ENCODE measurements at regions not wholly inside any gene's neighbourhood (a gene's known extent, or its start where the extent isn't known, plus 50 kb on each side); places are given as distances from the start of the nearest gene placed in this dataset.

DNA sequence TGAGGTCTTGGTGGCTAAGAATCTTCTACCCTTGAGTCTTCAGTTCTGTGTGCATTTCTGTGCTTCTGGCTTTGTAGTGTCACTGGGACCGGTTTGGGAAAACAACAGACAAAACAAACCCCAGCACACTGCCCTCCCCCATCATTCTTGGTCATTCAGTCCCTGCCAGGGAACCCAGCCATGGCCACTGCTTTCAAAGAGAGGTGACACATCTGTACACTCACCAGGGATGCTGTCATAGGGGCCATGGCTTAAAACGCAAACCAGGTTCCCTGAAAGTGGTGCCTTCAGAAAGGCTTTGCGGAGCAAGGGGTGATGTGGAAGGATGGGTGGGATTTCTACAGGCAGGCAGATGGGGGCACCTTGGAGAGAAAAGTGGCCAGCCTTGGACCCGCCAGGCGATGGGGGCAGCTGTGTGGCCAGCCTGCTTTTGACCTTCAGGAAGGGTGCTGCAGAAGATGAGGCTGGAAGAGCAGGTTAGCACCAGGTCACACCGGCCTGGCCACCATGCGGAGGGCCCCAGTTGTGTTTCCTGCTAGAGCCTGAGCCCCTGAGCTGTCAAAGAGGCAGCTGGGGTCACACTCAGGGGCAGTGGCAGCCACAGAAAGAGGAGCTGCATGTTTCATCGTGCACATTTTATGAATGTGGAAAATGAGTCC lies 101.3 kb downstream of the INHBB start:
- DNase-seq: no peak
- Mint-ChIP-seq H3K27me3 (ENCODE audit: low read depth, poor library complexity) (peaks cover 87% of the 10 kb centered on the region), H3K27ac (no peak overlapping the region), H3K4me3 (no peak overlapping the region), H3K9me3 (no peaks in the 10 kb centered on the region), H3K4me1 (peaks cover 16% of the 10 kb centered on the region), H3K36me3 (ENCODE audit: low read depth) (no peaks in the 10 kb centered on the region)
- TF ChIP-seq, protein P1, sequence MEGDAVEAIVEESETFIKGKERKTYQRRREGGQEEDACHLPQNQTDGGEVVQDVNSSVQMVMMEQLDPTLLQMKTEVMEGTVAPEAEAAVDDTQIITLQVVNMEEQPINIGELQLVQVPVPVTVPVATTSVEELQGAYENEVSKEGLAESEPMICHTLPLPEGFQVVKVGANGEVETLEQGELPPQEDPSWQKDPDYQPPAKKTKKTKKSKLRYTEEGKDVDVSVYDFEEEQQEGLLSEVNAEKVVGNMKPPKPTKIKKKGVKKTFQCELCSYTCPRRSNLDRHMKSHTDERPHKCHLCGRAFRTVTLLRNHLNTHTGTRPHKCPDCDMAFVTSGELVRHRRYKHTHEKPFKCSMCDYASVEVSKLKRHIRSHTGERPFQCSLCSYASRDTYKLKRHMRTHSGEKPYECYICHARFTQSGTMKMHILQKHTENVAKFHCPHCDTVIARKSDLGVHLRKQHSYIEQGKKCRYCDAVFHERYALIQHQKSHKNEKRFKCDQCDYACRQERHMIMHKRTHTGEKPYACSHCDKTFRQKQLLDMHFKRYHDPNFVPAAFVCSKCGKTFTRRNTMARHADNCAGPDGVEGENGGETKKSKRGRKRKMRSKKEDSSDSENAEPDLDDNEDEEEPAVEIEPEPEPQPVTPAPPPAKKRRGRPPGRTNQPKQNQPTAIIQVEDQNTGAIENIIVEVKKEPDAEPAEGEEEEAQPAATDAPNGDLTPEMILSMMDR (IDR thresholded peaks at IDR 0.05): no peak

DNA sequence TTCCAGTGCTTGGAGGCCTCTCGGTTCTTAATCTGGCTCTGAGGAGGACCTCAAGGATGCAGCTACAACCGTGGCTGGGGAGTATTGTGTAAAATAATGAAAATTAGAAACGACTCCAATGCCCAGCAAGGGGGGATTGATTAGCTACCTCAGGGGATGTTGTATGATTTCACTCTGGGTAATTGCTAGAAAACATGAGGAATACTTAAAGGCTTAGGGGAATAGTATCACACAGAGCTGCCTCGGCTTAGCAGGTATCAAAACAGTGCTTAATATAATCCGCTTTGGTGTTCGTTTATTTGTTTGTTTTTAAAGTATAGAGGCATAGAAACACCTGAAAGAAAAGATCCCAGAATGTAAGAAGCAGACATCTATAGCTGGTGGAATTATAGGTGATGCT lies 102.5 kb downstream of the INHBB start:
- Mint-ChIP-seq H3K36me3 (ENCODE audit: low read depth) (no peaks in the 10 kb centered on the region), H3K27ac (no peak overlapping the region), H3K4me3 (no peak overlapping the region), H3K4me1 (peaks cover 11% of the 10 kb centered on the region), H3K9me3 (no peaks in the 10 kb centered on the region), H3K27me3 (ENCODE audit: low read depth, poor library complexity) (peaks cover 80% of the 10 kb centered on the region)
- TF ChIP-seq, protein P1 (IDR thresholded peaks at IDR 0.05): no peak
- no peak for DNase-seq

DNA sequence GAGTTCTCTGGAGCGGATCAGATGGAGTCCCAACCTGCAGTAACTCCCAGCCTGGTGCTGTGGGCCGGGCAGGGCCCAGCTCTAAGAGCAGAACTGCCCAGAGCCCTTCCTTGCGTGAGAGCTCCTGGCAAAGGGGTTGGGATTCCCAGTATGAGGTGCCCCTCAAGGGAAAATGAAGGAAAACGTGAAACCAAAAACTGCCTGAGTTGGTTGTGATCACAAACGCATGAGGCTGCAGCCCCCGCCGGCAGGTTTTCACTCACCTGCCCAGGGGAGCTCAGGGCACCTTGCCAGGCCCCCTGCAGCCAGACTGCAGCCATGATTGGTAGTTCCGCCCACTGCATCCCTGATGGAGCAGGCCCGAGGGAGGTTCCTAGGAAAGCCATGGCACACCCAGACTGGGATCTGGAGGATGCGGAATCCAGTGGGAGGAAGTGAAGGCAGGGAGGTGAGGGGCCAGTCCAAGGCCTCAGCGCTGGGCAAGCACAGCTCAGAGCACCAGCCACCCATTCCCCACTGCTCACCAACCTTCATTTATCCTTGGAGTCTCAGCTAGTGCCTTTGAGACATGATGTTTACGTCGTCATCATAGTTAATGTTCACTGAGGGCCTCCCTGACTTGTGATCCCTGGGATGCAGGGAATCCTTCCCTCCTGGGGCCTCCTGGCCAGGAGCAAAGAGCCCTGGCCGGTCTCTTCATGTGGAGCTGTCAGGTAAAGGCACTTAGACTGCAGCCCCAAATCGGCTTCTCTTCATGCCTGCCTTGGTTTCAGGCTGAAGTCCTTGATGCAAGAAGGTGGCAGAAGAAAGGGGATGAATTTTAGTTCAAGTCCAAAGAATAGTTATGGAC lies 103.2 kb downstream of the INHBB start:
- Mint-ChIP-seq H3K27me3 (ENCODE audit: low read depth, poor library complexity) (peaks cover 77% of the 10 kb centered on the region), H3K4me3 (no peak overlapping the region)
- TF ChIP-seq, protein P1 (IDR thresholded peaks at IDR 0.05): no peak

DNA sequence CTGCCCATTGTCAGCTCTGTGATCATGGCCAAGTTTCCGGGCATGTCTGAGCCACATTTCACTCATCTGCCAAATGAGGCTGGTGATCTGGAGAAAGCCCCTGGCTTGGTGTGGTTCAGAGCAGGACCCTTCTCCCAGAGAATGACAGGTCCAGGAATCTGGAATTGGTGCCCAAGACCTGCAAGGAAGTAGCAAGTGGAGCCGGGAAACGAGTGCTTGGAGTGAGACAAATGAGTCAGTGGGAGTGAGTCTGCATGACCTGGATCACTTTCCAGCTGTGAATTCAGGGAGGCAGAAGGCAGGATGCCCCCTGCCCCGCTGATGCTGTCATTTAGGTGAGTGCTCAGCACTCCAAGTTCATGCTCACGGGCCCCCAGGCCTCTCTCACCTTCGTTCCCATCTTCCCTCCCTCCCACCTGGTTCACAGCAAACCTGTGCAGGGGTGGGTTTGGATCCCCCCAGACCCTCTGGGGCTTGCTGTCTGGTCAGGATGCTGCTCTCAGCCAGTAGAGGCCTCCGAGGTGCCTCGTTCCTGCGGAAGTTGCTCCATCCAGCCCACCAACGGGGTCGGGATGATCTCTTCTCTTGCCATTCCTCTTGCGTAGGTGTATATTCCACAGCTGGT lies 104.4 kb downstream of the INHBB start:
- H3K4me3 Mint-ChIP-seq: no peak overlapping the region
- DNase-seq: no peak
- H3K36me3 Mint-ChIP-seq (ENCODE audit: low read depth): no peaks in the 10 kb centered on the region
- no peaks in the 10 kb centered on the region for H3K9me3 Mint-ChIP-seq
- no peak overlapping the region for H3K27ac Mint-ChIP-seq
- peaks cover 74% of the 10 kb centered on the region for H3K27me3 Mint-ChIP-seq (ENCODE audit: low read depth, poor library complexity)
- TF ChIP-seq, protein P1 (IDR thresholded peaks at IDR 0.05): no peak
- H3K4me1 Mint-ChIP-seq: peaks cover 5% of the 10 kb centered on the region

More for the DNA sequence above, 103.2 kb downstream of the INHBB start:
- H3K4me1 Mint-ChIP-seq: peaks cover 11% of the 10 kb centered on the region
- H3K36me3 Mint-ChIP-seq (ENCODE audit: low read depth): no peaks in the 10 kb centered on the region
- no peak overlapping the region for H3K27ac Mint-ChIP-seq
- no peaks in the 10 kb centered on the region for H3K9me3 Mint-ChIP-seq
- DNase-seq: no peak

DNA sequence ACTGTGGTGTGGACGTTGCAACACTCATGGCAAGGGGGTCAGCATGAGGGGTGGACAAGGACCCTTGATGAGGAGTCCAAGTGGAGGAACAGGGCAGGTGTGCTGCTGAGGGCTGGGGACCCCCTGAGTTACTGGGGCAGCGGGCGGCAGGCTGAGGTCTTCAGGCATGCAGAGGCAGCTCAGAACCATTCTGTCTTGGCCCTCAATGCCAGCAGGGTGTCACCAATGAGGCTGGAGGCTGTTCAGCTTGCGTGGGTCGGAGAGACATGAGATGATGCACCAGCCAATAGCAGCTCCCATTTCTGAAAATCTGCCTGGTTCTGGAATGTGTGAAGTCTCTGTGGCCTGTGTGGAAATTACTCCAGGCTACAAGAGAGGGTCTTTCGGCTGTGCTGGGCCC lies 105.4 kb downstream of the INHBB start:
- Mint-ChIP-seq H3K4me3 (no peak overlapping the region), H3K9me3 (no peaks in the 10 kb centered on the region), H3K27me3 (ENCODE audit: low read depth, poor library complexity) (peaks cover 73% of the 10 kb centered on the region), H3K36me3 (ENCODE audit: low read depth) (no peaks in the 10 kb centered on the region), H3K27ac (no peak overlapping the region), H3K4me1 (no peaks in the 10 kb centered on the region)
- TF ChIP-seq, protein P1 (IDR thresholded peaks at IDR 0.05): no peak
- DNase-seq: no peak
